GM19372 (cell line): ENCODE measurements at regions not wholly inside any gene's neighbourhood (a gene's known extent, or its start where the extent isn't known, plus 50 kb on each side); places are given as distances from the start of the nearest gene placed in this dataset.

Experiments used
- ATAC-seq: cut with Tn5 transposase; IDR thresholded peaks from one replicate; pipeline ENCODE4 v1.9.1; 2021; ENCODE audit warnings: mild to moderate bottlenecking, low read depth, moderate library complexity; ENCODE audit not compliant: unreplicated experiment

DNA sequence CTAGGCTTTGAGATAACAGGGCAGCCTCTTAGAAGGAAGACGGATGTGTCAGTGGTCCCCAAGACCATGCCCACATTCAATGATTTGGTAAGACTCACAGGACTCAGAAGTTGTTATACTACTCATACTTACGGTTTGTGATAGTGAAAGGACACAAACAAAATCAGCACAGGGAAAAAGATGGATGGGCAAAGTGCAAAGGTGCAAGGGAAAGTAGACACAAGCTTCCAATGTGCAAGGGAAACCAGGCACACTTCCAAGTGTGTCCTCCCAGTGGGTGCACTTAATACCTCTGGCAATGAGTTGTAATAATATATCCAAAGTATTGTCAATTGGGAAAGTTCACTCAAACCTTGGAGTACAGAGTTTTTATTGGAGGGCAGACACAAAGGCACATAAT is 53.8 kb upstream of the VCX start:
- ATAC-seq, result no peak

DNA sequence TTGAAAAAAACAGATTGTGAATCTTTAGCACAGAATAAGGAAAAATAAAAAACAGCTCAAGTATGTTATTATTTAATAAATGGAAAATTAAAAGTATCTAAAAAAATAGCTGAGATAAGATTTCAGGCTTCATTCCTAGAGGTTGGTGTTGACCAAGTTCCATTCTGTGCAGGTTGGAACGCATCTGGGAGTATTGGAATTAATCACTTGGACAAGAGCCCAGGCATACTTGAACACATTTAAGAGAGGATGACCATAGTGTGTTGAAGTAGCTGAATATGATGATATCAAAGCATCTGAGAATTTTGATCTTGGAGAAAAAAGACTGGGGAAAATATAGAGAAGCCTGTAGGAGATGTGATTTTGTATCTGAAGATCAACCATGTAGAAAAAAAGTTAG is 54.6 kb upstream of the VCX start:
- ATAC-seq, result no peak

DNA sequence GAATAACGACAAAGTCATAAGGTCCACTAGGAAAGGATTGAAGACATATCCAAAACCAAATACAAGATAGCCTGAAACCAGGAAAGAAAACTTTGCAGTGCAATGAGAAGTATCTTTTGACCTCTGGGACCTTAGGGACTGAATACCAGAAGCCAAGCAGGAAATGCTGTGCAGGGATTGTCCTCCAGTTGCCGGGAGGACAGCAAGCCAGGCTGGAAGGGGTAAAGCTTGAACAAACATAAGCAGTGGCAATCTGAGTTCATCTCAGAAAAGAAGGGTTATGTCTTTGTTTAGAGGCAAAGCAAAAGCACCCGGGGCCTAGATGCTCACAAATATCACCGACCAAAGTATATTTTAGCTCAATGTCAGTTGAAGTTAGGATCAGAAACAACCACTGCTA is 55.3 kb upstream of the VCX start:
- no peak for ATAC-seq

DNA sequence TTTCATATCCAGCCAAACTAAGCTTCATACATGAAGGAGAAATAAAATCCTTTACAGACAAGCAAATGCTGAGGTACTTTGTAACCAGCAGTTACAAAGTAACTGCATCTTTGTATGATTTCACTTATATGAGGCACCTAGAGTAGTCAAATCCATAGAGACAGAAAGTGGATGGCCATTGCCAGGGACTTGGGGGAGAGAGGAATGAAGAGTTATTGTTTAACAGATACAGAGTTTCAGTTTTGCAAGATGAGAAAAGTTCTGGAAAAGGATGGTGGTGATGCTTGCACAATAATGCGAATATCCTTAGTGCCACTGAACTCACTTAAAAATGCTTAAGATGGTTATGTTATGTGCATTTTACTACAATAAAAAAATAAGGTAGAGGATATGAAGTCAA is 58.4 kb upstream of the VCX start:
- ATAC-seq, result no peak

DNA sequence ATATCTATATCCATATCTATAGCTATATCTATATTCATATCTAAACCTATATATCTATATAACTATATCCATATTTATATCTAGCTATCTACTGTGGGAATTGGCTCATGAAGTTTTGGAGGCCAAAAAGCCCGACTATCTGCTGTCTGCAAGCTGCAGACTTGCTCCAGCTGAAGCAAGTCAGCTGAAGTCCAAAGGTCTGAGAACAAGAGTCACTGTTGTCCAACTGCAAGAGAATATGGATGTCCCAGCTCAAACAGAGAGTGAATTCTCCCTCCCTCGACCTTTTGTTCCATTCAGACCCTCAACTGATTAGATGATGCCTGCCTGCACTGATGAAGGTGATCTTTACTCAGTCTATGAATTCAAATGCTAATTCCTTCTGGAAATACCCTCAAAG is 63.3 kb upstream of the VCX start:
- no peak for ATAC-seq

DNA sequence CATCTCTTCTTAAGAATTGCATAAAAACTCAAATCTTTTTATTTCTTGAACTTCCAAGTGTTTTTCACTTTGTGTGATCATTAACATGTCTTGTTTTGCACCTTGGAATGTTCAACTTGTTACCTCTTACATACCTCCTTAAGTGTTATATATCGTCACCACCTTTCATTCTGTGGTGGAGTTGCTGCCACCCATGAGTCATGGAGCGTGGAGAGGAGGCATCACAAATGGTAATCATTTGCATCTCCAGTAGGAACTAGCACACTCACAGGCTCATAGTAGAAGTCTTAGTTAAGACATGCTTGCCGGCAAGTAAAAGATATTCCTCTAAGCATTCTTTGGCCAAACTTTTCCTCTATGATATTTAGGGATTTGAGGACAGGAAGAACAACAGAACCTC is 67.0 kb upstream of the VCX start:
- no peak for ATAC-seq

DNA sequence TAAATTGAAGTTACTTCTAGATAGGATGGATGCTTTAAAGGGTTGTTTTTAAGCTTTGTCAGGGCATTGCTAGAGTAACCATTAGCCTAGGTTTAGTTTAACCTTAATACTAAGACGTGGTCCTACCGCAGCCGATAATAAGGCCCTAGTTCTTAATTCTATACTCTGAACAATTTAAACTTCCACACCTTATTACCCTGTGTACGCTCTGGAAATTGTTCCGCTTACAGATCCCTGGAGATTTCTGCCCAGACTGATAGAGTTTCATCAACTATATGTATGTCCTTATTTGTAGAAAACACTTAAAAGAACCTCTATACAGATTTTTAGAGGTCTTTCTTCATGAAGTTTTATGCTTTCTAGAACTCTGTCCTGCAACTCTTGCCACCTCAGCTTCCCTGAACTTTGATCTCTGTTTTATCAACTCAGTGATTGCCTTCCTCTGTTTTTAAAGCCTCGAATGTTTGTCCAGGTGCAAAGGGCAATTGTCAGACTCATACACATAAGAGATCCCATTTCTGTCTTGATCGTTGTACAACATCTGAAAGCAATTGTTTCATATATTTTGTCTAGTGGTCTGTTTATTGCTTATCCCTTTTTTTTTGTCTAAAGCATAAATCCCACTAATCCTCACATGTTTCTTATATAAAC is 71.1 kb upstream of the VCX start:
- no peak for ATAC-seq

DNA sequence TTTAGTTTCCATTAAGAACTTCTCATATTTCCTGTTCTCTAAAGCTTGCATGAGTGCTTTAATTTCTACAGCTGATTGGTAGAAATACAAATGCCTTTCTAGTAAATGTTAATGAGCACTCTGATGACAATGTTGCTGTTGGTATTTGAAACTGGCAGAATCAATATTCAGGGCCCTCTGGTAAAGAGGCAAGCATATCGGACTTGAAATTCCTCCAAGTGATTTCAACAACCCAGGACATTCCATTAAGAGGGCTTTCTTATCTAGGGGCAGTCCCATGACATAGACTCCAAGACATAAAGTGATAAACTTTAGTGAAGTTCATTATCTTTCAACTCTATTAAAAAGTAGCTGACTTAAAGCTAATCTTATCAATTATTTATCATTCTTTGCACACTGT is 83.1 kb upstream of the VCX start:
- ATAC-seq, result no peak

DNA sequence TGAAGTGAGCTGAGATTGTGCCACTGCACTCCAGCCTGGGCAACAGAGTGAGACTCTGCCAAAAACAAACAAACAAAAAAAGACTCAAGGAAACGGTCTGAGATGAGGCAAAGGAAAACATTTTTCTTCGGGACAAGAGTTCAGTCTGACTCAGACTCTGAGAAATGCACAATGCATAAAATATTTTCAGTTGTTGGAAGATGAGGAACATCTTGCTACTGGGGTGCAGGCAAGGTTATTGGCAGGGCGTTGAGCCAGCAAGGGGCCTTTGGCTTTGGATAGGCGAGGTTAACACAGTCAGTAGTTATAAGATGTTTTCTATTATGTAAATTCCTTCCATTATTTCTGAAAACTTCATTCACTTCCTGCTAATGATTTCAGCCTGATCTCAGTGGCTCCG is 96.1 kb upstream of the VCX start:
- no peak for ATAC-seq

DNA sequence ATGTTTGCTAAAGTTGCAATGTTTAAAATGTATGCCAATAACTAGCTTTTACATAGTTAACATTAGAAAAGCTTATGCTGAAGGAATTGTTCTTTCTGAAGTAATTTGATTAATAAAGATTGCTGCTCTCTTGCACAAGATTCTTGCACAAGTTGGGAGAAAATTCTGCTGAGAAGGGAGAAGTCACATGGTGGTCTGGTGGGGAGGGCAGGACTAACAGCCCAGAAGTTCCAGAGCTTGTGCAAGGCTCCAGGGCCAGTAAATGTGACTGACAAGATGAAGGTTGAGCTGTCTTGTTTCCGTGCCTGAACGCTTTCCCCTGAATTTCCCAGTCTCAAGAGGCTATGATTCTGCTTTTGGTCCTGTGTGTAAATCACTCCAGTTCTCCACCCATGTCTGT is 112.9 kb upstream of the VCX start:
- ATAC-seq, result no peak

DNA sequence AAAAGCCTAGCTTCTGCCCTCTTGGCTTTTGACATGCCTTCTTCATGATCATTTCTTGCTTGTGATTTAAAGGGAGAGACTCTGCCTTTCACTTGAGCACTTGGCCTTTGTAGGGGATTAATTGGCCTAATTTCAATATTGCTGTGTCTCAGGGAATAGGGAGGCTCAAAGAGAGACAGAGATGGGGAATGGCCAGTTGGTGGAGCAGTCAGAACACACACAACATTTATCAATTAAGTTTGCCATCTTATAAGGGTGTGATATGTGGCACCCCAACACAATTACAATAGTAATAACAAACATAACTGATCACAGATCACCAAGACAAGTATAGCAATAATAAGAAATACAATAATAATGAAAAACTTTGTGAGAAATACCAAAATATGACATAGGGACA is 122.5 kb upstream of the VCX start:
- no peak for ATAC-seq

DNA sequence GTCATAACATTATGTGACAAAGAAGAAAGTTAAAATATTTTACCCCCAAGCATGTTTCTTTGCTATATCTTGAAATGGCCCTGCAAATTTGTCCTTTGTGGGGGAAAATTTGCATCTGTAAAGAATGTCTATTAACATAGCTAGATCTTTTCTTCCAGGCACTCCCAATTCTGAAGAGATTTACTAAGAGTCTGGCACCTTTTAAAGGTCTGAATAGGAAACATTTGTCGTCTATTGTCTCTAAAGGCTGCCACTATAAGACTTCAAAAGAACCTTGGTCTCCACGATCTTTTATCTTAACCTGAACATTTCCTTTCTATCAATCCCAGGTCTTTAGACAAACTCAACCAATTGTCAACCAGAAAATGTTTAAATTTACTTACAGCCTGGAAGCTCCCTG is 128.6 kb upstream of the VCX start:
- no peak for ATAC-seq

DNA sequence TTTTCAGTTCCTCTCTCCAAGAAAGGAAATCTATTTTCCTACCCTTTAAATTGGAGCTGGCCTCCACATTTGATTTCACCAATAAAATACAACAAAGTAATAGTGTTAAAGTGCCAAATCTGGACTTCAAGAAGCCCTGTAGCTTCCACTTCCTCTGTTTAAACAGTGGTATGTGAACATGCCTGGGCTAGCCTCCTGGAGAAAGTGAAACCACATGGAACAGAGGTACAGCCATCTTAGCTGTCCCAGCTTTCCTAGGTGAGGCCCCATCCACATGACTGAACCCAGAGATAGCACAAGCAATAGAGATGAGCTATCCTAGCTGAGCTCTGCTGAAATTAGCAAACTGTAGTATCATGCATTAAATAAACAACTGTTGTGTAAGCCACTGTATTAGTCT is 131.8 kb upstream of the VCX start:
- no peak for ATAC-seq

DNA sequence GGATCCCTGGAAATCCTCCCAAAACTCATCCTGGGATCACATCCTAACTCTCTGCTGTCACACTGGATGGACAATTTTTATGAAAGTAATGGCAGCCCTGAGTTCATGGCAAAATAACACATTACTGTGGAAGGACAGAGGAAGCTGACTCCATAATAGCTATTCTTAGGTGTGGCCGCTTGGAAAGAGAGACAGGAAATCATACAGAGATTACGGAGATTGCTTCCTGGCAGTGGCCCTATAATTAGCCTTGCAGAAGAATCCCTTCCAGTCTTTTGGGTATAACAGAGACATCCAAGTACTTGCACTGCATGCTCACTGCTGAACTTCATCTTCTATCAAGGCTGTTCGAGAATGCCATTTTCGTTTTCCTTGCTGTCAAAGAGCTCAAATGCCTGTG is 133.1 kb upstream of the VCX start:
- no peak for ATAC-seq

DNA sequence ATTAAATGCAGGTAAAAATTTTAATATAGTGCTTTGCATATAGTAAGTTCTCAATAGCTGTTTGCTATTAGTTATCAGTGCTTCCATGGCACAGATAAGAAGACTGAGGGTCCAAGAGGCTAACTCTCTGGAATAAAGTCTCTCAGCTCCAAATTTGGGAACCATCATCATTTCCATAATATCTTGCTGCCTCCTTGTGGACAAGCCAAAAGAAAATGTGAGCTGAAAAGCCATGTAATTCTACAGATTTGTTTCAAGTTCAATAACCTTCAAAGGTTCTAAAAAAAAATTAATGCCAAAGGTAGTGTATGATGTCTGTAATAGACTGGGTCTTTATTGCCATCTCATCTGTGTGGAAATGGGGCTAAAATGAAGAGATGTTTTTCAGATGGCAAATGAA is 136.9 kb upstream of the VCX start:
- ATAC-seq, result no peak

DNA sequence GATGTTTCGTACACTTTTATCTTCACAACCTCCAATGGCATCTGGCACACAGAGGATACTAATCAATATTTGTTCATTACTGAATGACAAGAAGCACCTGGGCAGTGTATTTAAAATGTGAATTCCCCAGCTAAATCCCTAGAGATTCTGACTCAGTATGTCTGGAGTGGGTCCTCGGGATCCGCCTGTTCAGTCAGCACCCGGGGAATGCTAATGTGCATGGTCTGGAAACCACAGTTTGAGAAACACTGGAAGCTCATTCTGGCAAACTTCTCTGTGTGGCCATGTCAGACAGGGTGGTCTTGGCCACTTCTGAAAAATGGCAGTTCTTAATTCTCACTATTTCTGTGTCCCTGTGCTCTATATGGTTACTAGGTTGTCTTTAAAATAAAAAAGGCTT is 138.8 kb upstream of the VCX start:
- ATAC-seq, result no peak

DNA sequence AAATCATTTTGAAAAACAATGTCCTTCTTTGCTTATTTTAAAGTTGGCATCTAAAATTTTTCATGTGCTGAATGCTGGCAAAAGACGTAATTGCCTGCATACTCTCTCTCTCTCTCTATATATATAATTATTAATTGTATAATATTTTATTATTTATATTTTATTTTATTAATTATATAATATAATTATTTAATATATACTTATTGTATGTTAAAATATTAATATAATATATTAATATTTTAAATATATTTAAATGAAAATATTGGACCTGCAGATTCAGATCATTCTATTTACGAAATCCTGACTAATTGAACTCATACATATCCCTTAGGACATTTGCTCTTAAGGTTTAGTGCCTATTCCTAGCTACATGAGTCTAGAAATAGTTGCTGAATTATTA is 144.7 kb upstream of the VCX start:
- ATAC-seq, result no peak

DNA sequence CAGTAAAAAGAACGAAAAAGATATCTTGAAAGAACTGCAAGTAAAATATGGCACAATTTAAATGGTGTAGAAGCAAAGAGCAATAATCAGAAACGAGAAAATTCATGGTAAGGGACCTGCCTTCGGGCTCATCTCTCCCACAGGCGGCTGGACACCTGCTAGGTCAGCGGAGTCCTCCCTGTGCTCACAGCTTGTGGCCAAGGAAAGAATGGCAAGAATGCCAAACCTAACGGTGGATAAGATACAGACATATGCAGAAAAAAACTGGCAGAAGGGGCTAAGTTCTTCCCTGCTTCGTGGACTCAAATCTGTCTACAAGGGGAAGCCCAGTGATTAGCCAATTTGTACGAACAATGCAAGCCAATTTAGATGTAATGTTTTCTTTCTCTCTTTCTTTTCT is 152.1 kb upstream of the VCX start:
- no peak for ATAC-seq

DNA sequence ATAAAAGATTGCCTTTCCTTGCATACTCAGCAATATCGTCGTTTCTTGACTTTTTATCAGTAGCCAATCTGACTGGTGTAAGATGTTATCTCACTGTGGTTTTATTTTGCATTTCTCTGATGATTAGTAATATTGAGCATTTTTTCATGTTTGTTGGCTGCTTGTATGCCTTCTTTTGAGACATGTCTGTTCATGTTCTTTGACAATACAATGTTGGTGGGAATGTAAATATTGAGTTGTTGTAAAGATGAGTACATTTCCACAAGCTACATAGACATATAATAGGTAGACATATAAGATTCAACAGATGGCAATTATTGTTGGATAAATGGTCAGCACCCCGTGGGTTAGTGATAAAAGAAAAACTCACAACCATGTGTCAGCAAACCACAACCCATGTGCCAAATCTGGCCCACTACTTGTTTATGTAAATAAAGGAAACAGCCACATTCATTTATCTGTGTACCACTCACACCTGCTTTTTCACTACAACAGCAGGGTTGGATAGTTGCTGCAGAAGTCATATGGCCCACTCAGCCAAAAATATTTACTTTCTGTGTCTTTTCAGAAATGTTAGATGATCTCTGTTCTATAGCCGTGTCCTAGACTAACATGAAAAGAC is 153.1 kb upstream of the VCX start:
- ATAC-seq, result no peak

DNA sequence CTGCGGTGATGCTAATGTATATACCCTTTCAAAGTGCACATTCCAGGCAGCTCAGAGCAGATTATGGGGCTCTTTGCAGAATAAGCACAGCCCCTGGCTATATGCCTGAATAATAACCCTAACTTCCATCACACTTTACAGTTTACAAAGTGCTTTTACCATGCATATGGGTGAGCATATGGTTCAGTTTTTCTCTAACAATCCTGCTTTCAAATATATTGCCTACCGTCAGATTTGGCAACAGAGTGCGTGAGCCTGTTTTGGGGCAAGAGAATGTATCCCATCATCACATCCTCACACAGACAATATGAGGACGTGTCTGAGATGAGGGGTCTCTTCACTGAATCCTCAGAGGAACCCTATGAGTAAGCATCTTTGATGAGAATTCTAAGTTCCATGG is 162.8 kb upstream of the VCX start:
- no peak for ATAC-seq

DNA sequence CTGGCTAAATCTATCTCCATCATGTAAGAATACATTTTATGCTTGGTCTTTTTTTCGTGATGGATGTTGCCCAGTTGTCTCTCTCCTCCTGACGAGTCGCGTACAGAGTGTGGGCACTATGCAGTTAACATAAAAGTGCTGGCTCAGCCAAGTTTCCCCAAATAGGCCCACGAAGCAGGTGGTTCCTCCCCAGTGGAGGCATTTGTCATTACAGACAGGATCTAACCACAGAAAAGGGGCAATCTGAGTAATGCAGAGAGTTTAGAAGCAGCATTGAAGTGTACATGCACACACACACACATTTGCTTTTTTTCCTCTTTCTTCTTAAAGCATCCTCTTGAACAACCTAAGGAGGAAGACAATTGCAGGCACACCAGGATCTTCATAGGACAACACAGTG is 188.7 kb upstream of the VCX start:
- ATAC-seq, result no peak

DNA sequence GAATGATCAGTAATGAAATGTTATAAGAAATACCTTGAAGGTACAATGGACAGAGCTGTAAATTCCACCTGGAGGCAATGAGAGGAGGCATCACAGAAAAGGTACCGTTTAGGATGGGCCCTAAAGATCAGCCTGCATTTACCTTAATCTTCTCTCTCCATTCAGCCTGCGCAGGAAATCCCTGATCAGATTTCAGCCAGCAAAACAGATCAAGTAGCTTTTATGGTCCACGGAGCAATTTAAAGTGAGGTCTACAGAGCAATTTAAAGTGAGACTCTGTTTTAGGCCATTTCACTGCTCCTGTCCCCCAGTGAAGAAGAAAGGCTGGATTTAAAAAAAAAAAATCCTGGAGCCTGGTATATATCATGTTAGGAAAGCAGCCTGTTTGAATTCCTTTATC is 195.1 kb upstream of the VCX start:
- no peak for ATAC-seq

DNA sequence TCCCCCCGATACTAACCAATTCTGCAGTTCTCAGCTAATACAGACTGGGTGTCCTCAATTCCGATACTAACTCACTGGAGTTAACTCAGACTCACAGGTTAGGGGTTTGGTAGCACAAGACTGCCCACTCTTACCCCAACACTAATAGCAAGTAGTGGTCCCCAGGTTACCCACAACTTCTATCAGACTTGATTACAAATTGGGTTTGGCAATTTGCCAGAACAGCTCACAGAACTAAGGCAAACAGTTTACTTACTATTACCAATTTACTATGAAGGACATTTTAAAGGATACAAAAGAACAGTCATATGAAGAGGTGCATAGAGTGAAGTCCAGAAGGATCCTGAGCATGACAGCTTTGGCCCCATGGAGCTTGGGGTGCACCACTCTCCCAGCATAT is 201.8 kb upstream of the VCX start:
- ATAC-seq, result no peak
